ENCODE measurements at regions not wholly inside any gene's neighbourhood (a gene's known extent, or its start where the extent isn't known, plus 50 kb on each side); places are given as distances from the start of the nearest gene placed in this dataset.

DNA sequence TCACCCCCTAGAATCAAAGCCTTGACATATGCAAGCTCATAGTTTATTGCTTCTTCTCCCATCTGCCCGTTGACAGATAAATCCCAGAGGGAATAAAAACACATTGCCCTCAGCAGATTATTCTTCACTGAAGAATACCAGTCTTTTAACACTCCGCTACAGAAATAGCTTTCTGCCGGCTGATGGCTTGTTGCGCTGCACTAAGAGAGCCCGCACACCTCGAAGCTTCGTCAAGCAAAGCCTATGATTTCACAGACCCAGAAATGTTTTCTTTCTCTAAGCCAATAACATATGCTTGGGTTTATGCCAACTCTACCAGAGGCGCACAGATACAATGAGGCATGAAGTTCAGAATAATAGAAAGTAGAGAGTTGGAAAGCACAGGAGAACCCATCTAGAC lies 208.9 kb upstream of the FOXQ1 start:
- DNase-seq (ENCODE audit: low read depth in 2 of 2), result no peak
- no peak overlapping the region for H3K4me3 ChIP-seq (replicated peaks in 1 of 2; ENCODE audit: low read depth in 2 of 2, low read length in 2 of 2)

DNA sequence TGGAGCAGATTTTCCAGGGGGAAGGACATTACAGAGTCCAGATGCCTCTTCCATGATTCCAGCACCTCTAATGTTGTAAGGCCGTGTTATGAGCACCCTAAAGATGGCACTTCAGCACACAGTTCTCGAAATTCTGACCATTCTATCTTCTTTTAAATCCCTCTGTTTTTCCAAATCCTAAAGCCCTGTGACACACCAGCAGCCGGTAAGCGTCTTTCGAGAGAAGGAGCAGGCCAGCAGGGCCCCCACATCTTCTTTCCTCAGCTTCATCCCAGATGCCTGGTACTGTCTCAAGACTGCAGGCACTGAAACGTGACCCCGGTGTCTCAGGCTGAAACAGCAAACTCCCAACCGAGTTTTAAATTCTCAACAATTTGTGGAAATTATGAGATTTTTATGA lies 211.6 kb upstream of the FOXQ1 start:
- no peak for DNase-seq (ENCODE audit: low read depth in 2 of 2)
- no peak overlapping the region for H3K4me3 ChIP-seq (replicated peaks in 1 of 2; ENCODE audit: low read depth in 2 of 2, low read length in 2 of 2)
- TF ChIP-seq, protein P1, sequence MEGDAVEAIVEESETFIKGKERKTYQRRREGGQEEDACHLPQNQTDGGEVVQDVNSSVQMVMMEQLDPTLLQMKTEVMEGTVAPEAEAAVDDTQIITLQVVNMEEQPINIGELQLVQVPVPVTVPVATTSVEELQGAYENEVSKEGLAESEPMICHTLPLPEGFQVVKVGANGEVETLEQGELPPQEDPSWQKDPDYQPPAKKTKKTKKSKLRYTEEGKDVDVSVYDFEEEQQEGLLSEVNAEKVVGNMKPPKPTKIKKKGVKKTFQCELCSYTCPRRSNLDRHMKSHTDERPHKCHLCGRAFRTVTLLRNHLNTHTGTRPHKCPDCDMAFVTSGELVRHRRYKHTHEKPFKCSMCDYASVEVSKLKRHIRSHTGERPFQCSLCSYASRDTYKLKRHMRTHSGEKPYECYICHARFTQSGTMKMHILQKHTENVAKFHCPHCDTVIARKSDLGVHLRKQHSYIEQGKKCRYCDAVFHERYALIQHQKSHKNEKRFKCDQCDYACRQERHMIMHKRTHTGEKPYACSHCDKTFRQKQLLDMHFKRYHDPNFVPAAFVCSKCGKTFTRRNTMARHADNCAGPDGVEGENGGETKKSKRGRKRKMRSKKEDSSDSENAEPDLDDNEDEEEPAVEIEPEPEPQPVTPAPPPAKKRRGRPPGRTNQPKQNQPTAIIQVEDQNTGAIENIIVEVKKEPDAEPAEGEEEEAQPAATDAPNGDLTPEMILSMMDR (IDR thresholded peaks at IDR 0.05; ENCODE audit: low read depth, low read length), result no peak

More for the DNA sequence above, 208.9 kb upstream of the FOXQ1 start:
- TF ChIP-seq, protein P1 (IDR thresholded peaks at IDR 0.05; ENCODE audit: low read depth, low read length), result no peak

DNA sequence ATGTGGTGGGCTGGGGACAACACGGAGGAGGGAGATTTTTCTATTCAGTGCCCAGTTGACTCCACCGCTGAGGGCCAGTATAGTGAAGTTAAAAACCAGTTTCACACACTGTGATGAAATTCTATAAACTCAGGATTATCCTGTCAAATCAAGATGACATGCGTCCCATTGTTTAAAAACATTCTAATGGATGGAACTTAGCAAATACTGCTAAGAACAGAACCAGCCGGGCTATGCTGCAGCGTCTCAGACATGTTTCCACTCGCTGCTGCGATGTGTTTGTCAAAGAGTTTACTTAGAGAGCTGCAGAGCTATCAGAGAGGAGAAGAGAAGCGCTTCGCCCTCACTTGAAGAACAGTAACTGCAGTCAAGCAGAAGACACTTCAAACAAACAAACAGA lies 212.6 kb upstream of the FOXQ1 start:
- no peak for DNase-seq (ENCODE audit: low read depth in 2 of 2)
- H3K4me3 ChIP-seq (replicated peaks in 1 of 2; ENCODE audit: low read depth in 2 of 2, low read length in 2 of 2), result no peak overlapping the region
- TF ChIP-seq, protein P1 (IDR thresholded peaks at IDR 0.05; ENCODE audit: low read depth, low read length), result no peak

DNA sequence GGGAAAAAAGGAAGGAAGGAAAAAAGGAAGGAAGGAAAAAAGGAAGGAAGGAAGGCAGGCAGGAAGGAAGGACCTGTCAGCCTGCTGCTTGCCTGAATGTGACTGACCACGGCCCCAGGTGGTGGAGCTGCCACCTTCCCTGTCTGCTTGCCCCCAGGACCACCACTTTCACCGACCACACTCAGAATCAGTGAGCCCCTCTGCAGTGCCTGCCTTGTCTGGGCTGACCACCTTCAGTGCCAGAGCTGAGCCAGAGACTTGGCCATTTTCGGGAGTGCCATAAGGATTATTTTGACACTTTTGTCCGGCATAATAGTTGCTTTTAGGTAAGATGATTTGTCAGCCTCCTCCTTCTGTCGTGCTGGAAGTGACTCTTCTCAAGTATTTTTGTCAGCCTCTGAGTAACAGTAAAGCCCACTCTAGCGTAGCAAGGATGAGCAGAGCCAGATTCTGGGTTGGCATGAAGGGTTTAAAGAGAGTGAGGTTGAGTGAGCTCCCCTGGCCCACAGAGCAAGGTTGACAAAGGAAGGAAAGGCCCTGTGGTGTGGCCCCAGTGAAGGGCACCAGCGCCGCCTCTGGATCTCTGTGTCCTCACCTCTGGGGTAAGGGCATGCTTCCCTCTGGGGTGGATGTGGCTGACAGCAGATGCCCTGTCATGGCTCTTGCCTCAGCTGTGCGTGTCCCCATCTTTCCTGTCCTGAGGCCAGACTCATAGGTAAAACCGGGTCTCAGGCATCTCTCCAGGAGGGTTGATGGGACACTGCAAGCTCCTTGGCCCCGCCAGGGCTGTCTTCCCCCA lies 214.7 kb upstream of the FOXQ1 start:
- H3K4me3 ChIP-seq (replicated peaks in 1 of 2; ENCODE audit: low read depth in 2 of 2, low read length in 2 of 2), result no peak overlapping the region
- TF ChIP-seq, protein P1 (IDR thresholded peaks at IDR 0.05; ENCODE audit: low read depth, low read length), result no peak
- DNase-seq (ENCODE audit: low read depth in 2 of 2), result no peak

- DNase-seq (ENCODE audit: low read depth in 2 of 2), result no peak
- TF ChIP-seq, protein P1 (IDR thresholded peaks at IDR 0.05; ENCODE audit: low read depth, low read length), result no peak
- H3K4me3 ChIP-seq (replicated peaks in 1 of 2; ENCODE audit: low read depth in 2 of 2, low read length in 2 of 2), result no peak overlapping the region
Measured at GRCh38 chr6:1094306-1094705, 217.6 kb upstream of the FOXQ1 start.

DNA sequence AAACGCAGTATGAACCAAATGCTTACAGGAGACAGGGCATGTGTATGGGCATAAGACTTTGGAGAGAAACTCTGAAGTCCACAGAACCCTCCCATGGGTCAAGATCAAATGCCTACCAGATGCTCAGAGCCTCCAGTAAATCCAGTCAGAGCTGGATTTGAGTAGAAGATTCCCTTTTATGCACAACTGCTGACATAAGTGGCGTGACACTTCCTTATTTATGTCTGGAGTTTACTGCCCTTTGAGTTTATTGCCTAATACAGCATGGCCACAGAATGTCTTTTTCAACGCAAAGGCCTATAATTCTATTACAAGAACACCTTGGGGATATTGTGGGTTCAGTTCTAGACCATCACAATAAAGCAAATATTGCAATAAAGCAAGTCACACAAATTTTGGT lies 220.0 kb upstream of the FOXQ1 start:
- no peak for DNase-seq (ENCODE audit: low read depth in 2 of 2)
- no peak overlapping the region for H3K4me3 ChIP-seq (replicated peaks in 1 of 2; ENCODE audit: low read depth in 2 of 2, low read length in 2 of 2)
- TF ChIP-seq, protein P1 (IDR thresholded peaks at IDR 0.05; ENCODE audit: low read depth, low read length), result no peak

- TF ChIP-seq, protein P1 (IDR thresholded peaks at IDR 0.05; ENCODE audit: low read depth, low read length), result no peak
- no peak for DNase-seq (ENCODE audit: low read depth in 2 of 2)
- H3K4me3 ChIP-seq (replicated peaks in 1 of 2; ENCODE audit: low read depth in 2 of 2, low read length in 2 of 2), result no peak overlapping the region
Measured at GRCh38 chr6:1089859-1090258, 222.0 kb upstream of the FOXQ1 start.
